ENCODE measurements at regions not wholly inside any gene's neighbourhood (a gene's known extent, or its start where the extent isn't known, plus 50 kb on each side); places are given as distances from the start of the nearest gene placed in this dataset.

- Histone ChIP-seq H3K79me1 (ENCODE audit: low read depth in 1 of 2, low read length in 2 of 2) (no peaks in the 10 kb centered on the region), H3K4me1 (ENCODE audit: control insufficient read depth, insufficient read depth, low read length) (peaks cover 11% of the 10 kb centered on the region), H3K9me1 (ENCODE audit: insufficient read depth, low read length) (peaks cover 23% of the 10 kb centered on the region), H3K9ac (ENCODE audit: low read depth, low read length) (no peak overlapping the region), H3K27ac (ENCODE audit: insufficient read depth, low read length) (peak overlapping the region; percentile 22; the same call in 1 of the 2 replicates), H3K36me3 (ENCODE audit: control insufficient read depth, insufficient read depth, low read length) (no peaks in the 10 kb centered on the region), H3K4ac (ENCODE audit: low read depth, low read length) (no peak overlapping the region), H3K4me3 (ENCODE audit: insufficient read depth, low read depth, low read length) (no peak overlapping the region), H3K9me3 (ENCODE audit: control insufficient read depth, insufficient read depth, low read length) (peaks cover 3% of the 10 kb centered on the region; the same call in 1 of the 2 replicates), H2BK120ac (ENCODE audit: low read depth, low read length) (peak overlapping the region; percentile 41; the same call in 1 of the 2 replicates), H2BK15ac (ENCODE audit: low read depth, low read length) (no peak overlapping the region), H2BK20ac (ENCODE audit: low read depth, low read length) (no peak overlapping the region), H4K5ac (ENCODE audit: low read depth, low read length) (peak overlapping the region; percentile 36; the same call in 1 of the 2 replicates), H2BK5ac (ENCODE audit: low read depth, low read length, poor library complexity, severe bottlenecking) (no peak overlapping the region), H3K4me2 (ENCODE audit: low read depth, low read length) (no peak overlapping the region), H2AFZ (replicated peaks; ENCODE audit: low read length, poor library complexity) (no peak overlapping the region), H3K27me3 (ENCODE audit: control insufficient read depth, insufficient read depth, low read length) (no peaks in the 10 kb centered on the region; the same call in 1 of the 2 replicates), H3K23ac (ENCODE audit: low read depth, low read length) (no peak overlapping the region), H3K18ac (ENCODE audit: low read depth, low read length) (peak overlapping the region; percentile 37), H2AK5ac (ENCODE audit: low read depth, low read length) (peak overlapping the region; percentile 57), H3K14ac (replicated peaks; ENCODE audit: low read depth, low read length) (0 out of 2 replicates have a peak overlapping the region, but pooled peaks have one; percentile 25), H3K56ac (ENCODE audit: extremely low read depth, insufficient read depth, low read length) (no peak overlapping the region), H2AK9ac (replicated peaks; ENCODE audit: low read depth, low read length, poor library complexity) (peak overlapping the region; percentile 35), H4K91ac (ENCODE audit: insufficient read depth, low read depth, low read length) (peak overlapping the region; percentile 13; the same call in 1 of the 2 replicates), H4K8ac (ENCODE audit: low read depth in 2 of 2, low read length in 2 of 2) (0 out of 4 replicates have a peak overlapping the region, but pooled peaks of 1 of the 2 experiments have one; percentile 23), H4K20me1 (ENCODE audit: insufficient read depth, low read length) (no peaks in the 10 kb centered on the region)
- ChIA-PET CTCF (no interaction called here), POLR2A (ENCODE audit: unreplicated experiment) (no interaction called here)
- in situ Hi-C loops (cut with MboI; ENCODE audit: low sequenced_read_pairs), result no loop called here
- TF ChIP-seq RAD21 (IDR thresholded peaks at IDR 0.05; ENCODE audit: low read length), result no peak
- no peak for TF ChIP-seq ELK1 (IDR thresholded peaks at IDR 0.05; ENCODE audit: borderline replicate concordance, low read depth, low read length)
- TF ChIP-seq CEBPB (IDR thresholded peaks at IDR 0.05; ENCODE audit: low read depth, low read length), result no peak
- no peak for TF ChIP-seq MAFK (IDR thresholded peaks at IDR 0.05; ENCODE audit: low read depth, low read length)
- TF ChIP-seq CTCF (conservative IDR thresholded peaks at IDR 0.05; ENCODE audit: low read depth, low read length), result no peak
- TF ChIP-seq MXI1 (IDR thresholded peaks at IDR 0.05; ENCODE audit: borderline replicate concordance, low read depth, low read length), result no peak
- TF ChIP-seq USF2 (IDR thresholded peaks at IDR 0.05; ENCODE audit: low read depth, low read length), result no peak
- TF ChIP-seq BHLHE40 (IDR thresholded peaks at IDR 0.05; ENCODE audit: low read depth, low read length), result no peak
- TF ChIP-seq RFX5 (IDR thresholded peaks at IDR 0.05; ENCODE audit: low read depth, low read length), result no peak
- TF ChIP-seq MAZ (IDR thresholded peaks at IDR 0.05; ENCODE audit: borderline replicate concordance, low read depth, low read length), result no peak
- no peak for TF ChIP-seq CHD1 (IDR thresholded peaks at IDR 0.05; ENCODE audit: low read depth, low read length)
- no peak for TF ChIP-seq NFE2L2 (IDR thresholded peaks at IDR 0.05; ENCODE audit: low read depth, low read length)
- no peak for TF ChIP-seq FOS (IDR thresholded peaks at IDR 0.05; ENCODE audit: low read depth, low read length)
- TF ChIP-seq SMC3 (IDR thresholded peaks at IDR 0.05; ENCODE audit: low read depth, low read length), result no peak
- TF ChIP-seq POLR2A (IDR thresholded peaks at IDR 0.05; ENCODE audit: low read depth, low read length), result no peak
- TF ChIP-seq RCOR1 (IDR thresholded peaks at IDR 0.05; ENCODE audit: insufficient replicate concordance, low read length), result no peak
- 67% methylated on average over 3 of the region's 3 CpGs; no CpG with 5 or more reads in 1 of the 2 experiments for WGBS, 2 experiments (ENCODE audit: extremely low coverage in 2 of 2, insufficient read length in 1 of 2)
- ATAC-seq (ENCODE audit: low read depth) (no peak), DNase-seq (no peak)
- dilution Hi-C loops (cut with HindIII; ENCODE audit: low sequenced_read_pairs, unreplicated experiment), result no loop called here
- no TSS peak for BruUV-seq (replicated peaks)
- intact Hi-C loops (cut with micrococcal nuclease), result no loop called here
Observed at GRCh38 chr11:19391026-19391425, 150.3 kb upstream of the E2F8 start.
